Astrocyte of the spinal cord (primary cell): ENCODE measurements at regions not wholly inside any gene's neighbourhood (a gene's known extent, or its start where the extent isn't known, plus 50 kb on each side); places are given as distances from the start of the nearest gene placed in this dataset.

Experiments
- DNase-seq: peaks from one replicate; pipeline ENCODE4 v3.0.0; 2011; ENCODE audit warnings: low read depth, low spot score
- H3K4me3 ChIP-seq: 2 replicates; pipeline ENCODE4 v1.5.1; 2011; ENCODE audit warnings: low read depth, mild to moderate bottlenecking, low read length, moderate library complexity
- CTCF ChIP-seq: IDR thresholded peaks from 2 replicates; pipeline ENCODE4 v1.5.1; 2012; ENCODE audit warnings: low read depth, mild to moderate bottlenecking, low read length, inconsistent platforms
- in situ Hi-C: cut with HindIII; loops from 2 replicates; pipeline ENCODE4 v1.10.0; 2017; ENCODE audit warnings: low sequenced_read_pairs

GRCh38 chr2:174697255-174697654 lies 67.0 kb downstream of the CHRNA1 start:
- DNase-seq, result peak; percentile 55
- peak; percentile 95 for TF ChIP-seq CTCF
- in situ Hi-C loops, result no loop called here
- no peak overlapping the region for H3K4me3 ChIP-seq

GRCh38 chr2:174694920-174695319 lies 69.4 kb downstream of the CHRNA1 start:
- TF ChIP-seq CTCF, result no peak
- in situ Hi-C loops, result no loop called here
- H3K4me3 ChIP-seq, result no peak overlapping the region
- no peak for DNase-seq

GRCh38 chr2:174694196-174694878 lies 69.9 kb downstream of the CHRNA1 start:
- no peak for DNase-seq
- no peak for TF ChIP-seq CTCF
- H3K4me3 ChIP-seq, result no peak overlapping the region
- in situ Hi-C loops, result no loop called here

GRCh38 chr2:174693344-174693743 lies 70.9 kb downstream of the CHRNA1 start:
- DNase-seq, result no peak
- TF ChIP-seq CTCF, result no peak
- in situ Hi-C loops, result no loop called here
- no peak overlapping the region for H3K4me3 ChIP-seq

- in situ Hi-C loops, result no loop called here
- H3K4me3 ChIP-seq, result no peak overlapping the region
- TF ChIP-seq CTCF, result no peak
- DNase-seq, result no peak
These were observed 71.9 kb downstream of the CHRNA1 start for GRCh38 chr2:174692256-174692919.

- in situ Hi-C loops, result no loop called here
- no peak overlapping the region for H3K4me3 ChIP-seq
- TF ChIP-seq CTCF, result no peak
- DNase-seq, result no peak
These were observed 73.0 kb downstream of the CHRNA1 start for GRCh38 chr2:174691201-174691779.
